ENCODE measurements at regions not wholly inside any gene's neighbourhood (a gene's known extent, or its start where the extent isn't known, plus 50 kb on each side); places are given as distances from the start of the nearest gene placed in this dataset.

- TF ChIP-seq MAX (IDR thresholded peaks at IDR 0.05; ENCODE audit: low read depth, low read length) (no peak), POLR2A (IDR thresholded peaks at IDR 0.05; ENCODE audit: extremely low read depth, insufficient read length) (no peak), CTCF (IDR thresholded peaks at IDR 0.05; ENCODE audit: low read depth, low read length) (no peak), MYC (IDR thresholded peaks at IDR 0.05; ENCODE audit: low read depth, low read length) (no peak)
- no peak overlapping the region for H3K4me3 ChIP-seq (ENCODE audit: low read depth, low read length)
- no peak for DNase-seq (ENCODE audit: low read depth)
Observed at GRCh38 chr4:25559508-25559907, 96.1 kb upstream of the SLC34A2 start.

GRCh38 chr4:25560605-25561004, 95.0 kb upstream of the SLC34A2 start:
- no peak for TF ChIP-seq MYC (IDR thresholded peaks at IDR 0.05; ENCODE audit: low read depth, low read length)
- no peak for DNase-seq (ENCODE audit: low read depth)
- no peak overlapping the region for H3K4me3 ChIP-seq (ENCODE audit: low read depth, low read length)

- H3K4me3 ChIP-seq (ENCODE audit: low read depth, low read length), result no peak overlapping the region
- no peak for TF ChIP-seq MYC (IDR thresholded peaks at IDR 0.05; ENCODE audit: low read depth, low read length)
- TF ChIP-seq MAX (IDR thresholded peaks at IDR 0.05; ENCODE audit: low read depth, low read length), result no peak
- TF ChIP-seq CTCF (IDR thresholded peaks at IDR 0.05; ENCODE audit: low read depth, low read length), result no peak
- TF ChIP-seq POLR2A (IDR thresholded peaks at IDR 0.05; ENCODE audit: extremely low read depth, insufficient read length), result no peak
- DNase-seq (ENCODE audit: low read depth), result no peak
Observed at GRCh38 chr4:25563071-25563564, 92.5 kb upstream of the SLC34A2 start.

GRCh38 chr4:25564836-25565235, 90.8 kb upstream of the SLC34A2 start:
- DNase-seq (ENCODE audit: low read depth), result no peak
- no peak overlapping the region for H3K4me3 ChIP-seq (ENCODE audit: low read depth, low read length)
- TF ChIP-seq MAX (IDR thresholded peaks at IDR 0.05; ENCODE audit: low read depth, low read length), result no peak

GRCh38 chr4:25567253-25567652, 88.4 kb upstream of the SLC34A2 start:
- no peak for DNase-seq (ENCODE audit: low read depth)
- TF ChIP-seq MAX (IDR thresholded peaks at IDR 0.05; ENCODE audit: low read depth, low read length) (no peak), CTCF (IDR thresholded peaks at IDR 0.05; ENCODE audit: low read depth, low read length) (no peak), MYC (IDR thresholded peaks at IDR 0.05; ENCODE audit: low read depth, low read length) (no peak), POLR2A (IDR thresholded peaks at IDR 0.05; ENCODE audit: extremely low read depth, insufficient read length) (no peak)
- H3K4me3 ChIP-seq (ENCODE audit: low read depth, low read length), result no peak overlapping the region

- DNase-seq (ENCODE audit: low read depth), result no peak
- TF ChIP-seq POLR2A (IDR thresholded peaks at IDR 0.05; ENCODE audit: extremely low read depth, insufficient read length) (no peak), MYC (IDR thresholded peaks at IDR 0.05; ENCODE audit: low read depth, low read length) (no peak), MAX (IDR thresholded peaks at IDR 0.05; ENCODE audit: low read depth, low read length) (no peak), CTCF (IDR thresholded peaks at IDR 0.05; ENCODE audit: low read depth, low read length) (no peak)
- no peak overlapping the region for H3K4me3 ChIP-seq (ENCODE audit: low read depth, low read length)
Observed at GRCh38 chr4:25569716-25570115, 85.9 kb upstream of the SLC34A2 start.

GRCh38 chr4:25575611-25576010, 80.0 kb upstream of the SLC34A2 start:
- TF ChIP-seq MYC (IDR thresholded peaks at IDR 0.05; ENCODE audit: low read depth, low read length), result no peak
- TF ChIP-seq CTCF (IDR thresholded peaks at IDR 0.05; ENCODE audit: low read depth, low read length), result no peak
- TF ChIP-seq MAX (IDR thresholded peaks at IDR 0.05; ENCODE audit: low read depth, low read length), result no peak
- TF ChIP-seq POLR2A (IDR thresholded peaks at IDR 0.05; ENCODE audit: extremely low read depth, insufficient read length), result no peak
- no peak overlapping the region for H3K4me3 ChIP-seq (ENCODE audit: low read depth, low read length)
- no peak for DNase-seq (ENCODE audit: low read depth)

Data from NB4 (cell line).